ENCODE measurements at regions not wholly inside any gene's neighbourhood (a gene's known extent, or its start where the extent isn't known, plus 50 kb on each side); places are given as distances from the start of the nearest gene placed in this dataset.

- DNase-seq: no peak
Observed at GRCh38 chr5:61654876-61655275, 322.8 kb downstream of the ZSWIM6 start.

- DNase-seq: no peak
Observed at GRCh38 chr5:61657010-61657409, 325.0 kb downstream of the ZSWIM6 start.

- no peak for DNase-seq
Observed at GRCh38 chr5:61657686-61658085, 325.6 kb downstream of the ZSWIM6 start.

- peak; percentile 40 for DNase-seq
Observed at GRCh38 chr5:61658592-61659008, 326.5 kb downstream of the ZSWIM6 start.

GRCh38 chr5:61659221-61659696 is 327.2 kb downstream of the ZSWIM6 start:
- DNase-seq: peak; percentile 20

DNA sequence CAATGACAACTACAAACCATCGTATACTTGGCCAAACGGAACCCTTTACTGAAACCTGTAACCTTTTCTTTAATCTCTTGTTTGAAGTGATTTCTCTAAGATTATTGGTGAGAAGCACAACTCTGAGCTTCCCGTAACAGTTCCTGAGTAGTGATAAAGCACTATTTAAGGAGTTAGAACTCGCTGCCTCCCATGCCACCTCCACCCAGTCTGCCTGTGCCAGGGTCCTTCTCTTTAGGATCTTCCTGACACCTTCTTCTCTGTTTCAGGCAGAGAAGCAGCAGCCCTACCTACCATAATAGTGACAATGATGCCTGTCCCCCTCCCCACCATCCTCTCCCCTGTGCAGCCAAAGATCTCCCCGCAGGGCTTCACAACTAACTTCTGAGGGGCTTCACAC is 330.6 kb downstream of the ZSWIM6 start:
- no peak for DNase-seq

GRCh38 chr5:61666064-61666621 is 334.1 kb downstream of the ZSWIM6 start:
- no peak for DNase-seq

GRCh38 chr5:61667525-61668218 is 335.6 kb downstream of the ZSWIM6 start:
- no peak for DNase-seq

DNA sequence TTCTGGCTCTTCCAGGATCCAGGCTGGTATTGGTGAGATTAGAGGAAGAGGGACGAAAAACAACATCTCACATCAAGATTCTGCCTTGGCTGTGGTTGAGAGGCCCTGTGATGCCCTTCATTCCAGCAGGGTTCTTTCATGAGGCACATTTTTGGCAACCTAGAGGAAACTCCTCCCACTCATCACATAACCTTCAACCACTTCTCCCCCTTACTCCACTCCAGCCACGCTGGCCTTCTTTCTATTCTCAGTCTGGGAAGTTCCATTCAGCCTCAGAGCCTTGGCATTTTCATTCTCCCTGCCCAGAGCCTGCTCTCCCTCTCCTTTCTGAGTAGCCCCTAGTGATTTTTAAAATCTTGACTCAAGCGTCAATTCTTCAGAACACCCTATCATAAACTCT is 337.5 kb downstream of the ZSWIM6 start:
- no peak for DNase-seq

GRCh38 chr5:61670941-61671340 is 338.9 kb downstream of the ZSWIM6 start:
- no peak for DNase-seq

DNA sequence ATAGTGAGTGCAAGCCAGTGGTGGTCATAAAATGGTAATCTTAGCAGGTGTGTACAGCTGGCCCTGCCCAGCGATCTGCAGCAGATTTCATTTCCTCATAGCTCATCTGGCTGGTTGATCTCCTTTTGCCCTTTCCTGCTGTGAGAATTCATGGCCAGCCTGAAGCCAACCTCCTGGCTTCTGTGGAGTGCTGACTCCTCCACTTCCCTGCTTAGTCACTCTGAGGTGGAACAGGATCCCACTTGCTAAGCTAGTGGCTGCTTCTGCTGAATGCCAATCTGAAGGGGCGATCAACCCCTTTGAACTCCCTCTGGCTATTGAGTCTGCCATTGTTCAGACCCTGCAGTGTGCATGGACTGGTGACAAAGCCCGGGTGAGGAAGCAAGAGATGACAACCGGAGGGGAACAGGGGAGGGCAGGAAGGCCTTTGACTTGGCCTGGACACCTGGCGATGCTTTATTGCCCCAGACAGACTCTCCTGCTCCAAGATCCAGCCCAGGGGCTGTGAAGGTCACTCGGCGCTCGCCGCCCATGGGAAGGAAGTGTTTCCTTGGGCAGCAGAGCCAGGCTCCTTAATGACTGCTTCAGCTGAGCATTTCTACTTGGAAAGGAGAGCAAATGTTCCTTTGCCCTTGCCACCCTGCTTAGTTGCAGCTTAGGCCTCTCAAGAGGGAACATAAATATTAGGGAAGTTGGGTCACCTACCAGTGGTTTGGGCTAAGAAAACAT is 341.1 kb downstream of the ZSWIM6 start:
- DNase-seq: peak; percentile 5

DNA sequence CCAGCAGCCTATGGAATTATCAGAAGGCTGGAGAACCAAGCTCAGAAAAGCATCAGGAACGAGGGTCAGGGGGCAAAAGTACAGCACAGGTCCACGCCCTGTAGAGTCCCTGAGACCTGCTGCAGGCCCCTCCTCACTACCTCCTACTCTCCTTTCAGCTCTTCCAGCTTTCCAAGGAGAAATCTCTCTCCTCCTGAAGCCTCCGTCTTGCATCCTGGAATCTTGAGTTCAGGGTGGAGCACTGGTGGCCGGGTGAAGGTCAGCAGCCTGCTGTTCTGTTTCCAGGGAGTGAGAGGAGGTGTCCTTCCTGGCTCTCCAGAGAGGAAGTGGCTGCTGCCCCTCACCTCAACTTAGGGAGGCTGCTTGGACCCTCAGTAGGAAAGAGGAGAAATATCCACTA is 342.3 kb downstream of the ZSWIM6 start:
- no peak for DNase-seq

DNA sequence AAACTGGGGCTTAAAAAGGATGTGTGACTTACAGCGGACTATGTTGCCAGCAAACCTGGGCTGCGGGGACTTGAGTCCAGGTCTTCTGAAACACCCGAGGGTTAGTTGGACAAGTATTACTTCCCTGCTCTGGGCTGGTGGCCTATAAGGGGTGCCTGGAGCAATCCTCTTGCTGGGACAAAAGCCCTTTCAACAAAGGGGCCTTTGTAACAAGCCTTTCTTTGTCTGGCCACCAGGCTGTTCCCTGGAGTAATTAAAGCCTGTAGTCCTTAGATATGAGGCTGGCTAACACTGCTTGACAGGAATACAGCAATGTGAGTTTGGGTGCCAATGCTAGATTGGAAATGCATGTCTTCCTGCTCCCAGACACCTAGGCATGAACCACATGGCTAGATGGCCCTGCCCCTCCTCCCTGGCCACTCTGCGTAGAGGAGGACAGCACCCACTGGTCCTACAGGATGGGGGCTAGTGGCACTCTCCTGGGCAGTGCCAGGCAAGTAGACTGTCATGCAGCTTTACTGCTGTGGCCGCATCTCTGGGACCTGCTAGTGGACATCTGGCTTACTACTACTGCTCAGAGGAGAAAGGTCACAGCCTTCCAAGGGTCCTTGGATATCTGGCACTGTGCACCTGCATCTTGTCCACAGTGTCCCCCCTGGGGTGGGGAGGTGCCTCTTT is 343.1 kb downstream of the ZSWIM6 start:
- no peak for DNase-seq

DNA sequence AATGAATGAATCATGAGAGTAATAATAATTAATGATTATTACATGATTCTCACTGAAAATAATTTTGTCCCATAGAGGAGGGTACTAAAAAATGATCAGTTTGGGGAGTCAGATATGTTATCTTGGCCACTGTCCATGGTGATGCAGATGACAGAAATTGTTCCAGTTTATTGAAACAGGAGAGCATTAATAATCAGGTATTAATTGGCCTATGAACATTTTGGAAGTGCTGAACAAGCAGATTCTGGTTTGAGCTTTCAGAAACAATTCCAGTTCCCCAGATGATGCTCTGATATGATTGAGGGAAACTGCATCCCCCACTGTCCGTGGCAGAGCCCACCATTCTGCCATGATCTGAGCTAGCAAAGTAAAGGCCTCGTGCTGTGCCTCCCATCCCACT is 345.2 kb downstream of the ZSWIM6 start:
- no peak for DNase-seq

DNA sequence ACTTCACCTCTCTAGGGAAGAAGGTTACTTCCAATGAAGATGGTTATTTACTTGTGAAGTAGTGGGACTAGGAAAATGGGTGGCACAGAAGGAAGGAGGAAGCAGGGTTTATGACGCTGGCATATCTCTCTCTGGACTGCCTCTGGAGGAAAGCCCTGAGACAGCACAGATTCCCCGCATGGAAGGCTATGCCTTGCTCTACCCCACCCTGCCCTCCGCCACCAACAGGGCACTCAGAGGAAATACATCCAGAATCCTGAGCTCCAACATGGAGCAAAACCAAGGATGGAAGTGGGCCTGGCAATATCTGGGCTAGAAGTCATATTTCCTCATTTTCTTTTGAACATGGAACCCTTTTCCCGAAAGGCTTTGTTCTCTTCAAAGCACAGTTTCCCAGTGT is 346.9 kb downstream of the ZSWIM6 start:
- no peak for DNase-seq

DNA sequence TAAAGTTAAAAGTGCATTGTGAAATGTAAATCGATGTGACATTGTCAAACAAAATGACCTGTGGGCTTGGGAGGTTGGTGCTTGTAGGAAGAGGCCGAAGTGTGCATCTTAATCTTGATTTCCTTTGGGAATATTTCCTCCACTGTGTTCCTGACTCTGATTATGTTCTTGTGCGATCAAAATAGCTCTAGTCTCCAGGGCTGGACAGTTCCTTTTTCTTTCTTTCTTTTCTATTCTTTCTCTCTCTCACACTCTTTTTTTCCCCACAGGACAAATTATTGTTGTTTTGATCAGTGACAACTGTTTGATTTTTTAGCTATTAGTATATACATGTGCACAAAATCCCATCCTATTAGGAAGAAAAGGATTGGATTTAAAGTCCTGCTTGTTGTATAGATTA is 347.5 kb downstream of the ZSWIM6 start:
- no peak for DNase-seq

DNA sequence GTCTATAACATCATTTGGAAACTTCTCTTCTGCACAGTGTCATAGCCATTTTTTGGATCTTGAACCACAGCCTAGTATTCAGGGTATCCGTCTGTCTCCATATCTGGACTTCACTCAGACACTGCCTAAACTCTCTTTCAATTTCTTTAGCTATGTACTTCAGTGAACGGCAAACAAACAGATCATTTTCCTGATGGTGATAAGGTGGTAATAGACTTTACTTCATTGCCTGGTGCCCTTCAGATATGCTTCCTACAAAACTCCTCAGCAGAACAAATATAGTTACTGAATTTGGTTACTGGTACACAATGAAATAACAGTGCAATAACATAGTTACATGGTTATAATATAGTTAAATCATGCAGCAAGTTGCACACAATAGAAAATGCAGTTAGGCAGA is 348.2 kb downstream of the ZSWIM6 start:
- DNase-seq: no peak

DNA sequence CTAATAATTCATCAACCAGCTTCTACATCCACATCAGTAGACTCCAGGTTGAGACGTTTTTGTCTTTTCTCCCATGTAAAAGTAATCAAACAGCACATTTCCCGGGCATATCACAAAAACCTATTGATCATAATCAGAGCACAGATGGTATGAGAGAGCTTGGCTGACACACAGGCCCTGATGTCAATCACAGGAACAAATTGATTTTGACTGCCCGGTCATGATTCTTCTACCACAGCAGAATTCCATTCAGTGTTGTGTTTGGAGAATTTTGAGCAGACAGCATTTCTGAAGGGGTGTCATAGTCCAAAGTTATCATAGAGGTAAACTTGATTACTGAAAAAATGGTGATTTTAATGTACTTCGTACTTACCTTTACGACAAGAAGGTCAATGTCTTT is 351.1 kb downstream of the ZSWIM6 start:
- no peak for DNase-seq

- DNase-seq: no peak
Observed at GRCh38 chr5:61683926-61684325, 351.9 kb downstream of the ZSWIM6 start.

- DNase-seq: no peak
Observed at GRCh38 chr5:61686491-61687257, 354.6 kb downstream of the ZSWIM6 start.

DNA sequence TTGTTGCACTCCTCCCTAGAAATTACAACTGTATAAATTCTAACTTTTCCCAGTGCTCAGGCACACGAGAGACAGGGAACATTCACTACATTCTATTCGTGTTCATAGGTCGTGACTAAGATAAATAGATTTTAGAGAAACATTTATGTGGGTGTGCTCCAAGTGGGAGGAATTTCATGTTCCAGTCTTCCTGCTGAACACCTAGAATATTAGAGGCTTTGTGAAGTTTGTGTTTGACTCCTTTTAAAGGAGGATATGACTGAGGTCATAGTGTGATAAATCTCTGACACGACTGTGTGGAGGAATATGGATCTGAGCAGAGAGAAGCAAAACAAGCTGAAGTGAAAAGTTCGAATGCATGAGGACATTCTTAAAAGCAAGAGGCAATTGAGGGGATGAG is 355.3 kb downstream of the ZSWIM6 start:
- no peak for DNase-seq

DNA sequence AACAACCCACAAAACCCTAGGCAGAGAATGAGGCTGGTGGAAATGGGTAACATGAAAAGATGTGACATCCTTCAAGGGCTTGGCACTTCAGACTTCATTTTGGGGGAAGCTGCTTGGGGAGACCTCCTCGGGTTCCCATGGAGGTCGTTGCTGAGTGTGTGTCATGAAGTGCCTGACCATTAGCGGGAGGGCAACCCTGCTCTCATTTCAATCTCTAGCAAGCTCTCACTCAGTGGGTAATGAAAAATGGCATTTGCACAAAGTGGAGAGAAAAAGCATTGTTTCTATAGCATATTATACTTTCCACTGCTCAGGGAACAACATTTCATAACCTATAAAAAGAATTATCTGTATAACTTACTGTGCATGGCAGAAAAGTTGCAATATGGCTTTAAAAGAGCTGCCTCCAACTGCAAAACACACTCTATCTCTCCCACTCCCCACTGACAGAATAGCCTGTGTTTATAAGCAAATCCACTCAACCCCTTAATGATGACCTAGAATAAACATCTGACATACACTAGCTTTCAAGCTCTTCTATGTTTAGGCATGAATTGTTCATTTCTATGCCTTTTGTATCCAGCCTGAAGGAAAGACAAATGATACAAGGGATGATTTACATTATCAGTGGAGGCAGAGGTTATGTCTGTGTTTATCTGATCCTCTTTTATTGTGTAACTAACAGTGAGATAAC is 357.2 kb downstream of the ZSWIM6 start:
- no peak for DNase-seq
